ENCODE measurements at regions not wholly inside any gene's neighbourhood (a gene's known extent, or its start where the extent isn't known, plus 50 kb on each side); places are given as distances from the start of the nearest gene placed in this dataset.

DNA sequence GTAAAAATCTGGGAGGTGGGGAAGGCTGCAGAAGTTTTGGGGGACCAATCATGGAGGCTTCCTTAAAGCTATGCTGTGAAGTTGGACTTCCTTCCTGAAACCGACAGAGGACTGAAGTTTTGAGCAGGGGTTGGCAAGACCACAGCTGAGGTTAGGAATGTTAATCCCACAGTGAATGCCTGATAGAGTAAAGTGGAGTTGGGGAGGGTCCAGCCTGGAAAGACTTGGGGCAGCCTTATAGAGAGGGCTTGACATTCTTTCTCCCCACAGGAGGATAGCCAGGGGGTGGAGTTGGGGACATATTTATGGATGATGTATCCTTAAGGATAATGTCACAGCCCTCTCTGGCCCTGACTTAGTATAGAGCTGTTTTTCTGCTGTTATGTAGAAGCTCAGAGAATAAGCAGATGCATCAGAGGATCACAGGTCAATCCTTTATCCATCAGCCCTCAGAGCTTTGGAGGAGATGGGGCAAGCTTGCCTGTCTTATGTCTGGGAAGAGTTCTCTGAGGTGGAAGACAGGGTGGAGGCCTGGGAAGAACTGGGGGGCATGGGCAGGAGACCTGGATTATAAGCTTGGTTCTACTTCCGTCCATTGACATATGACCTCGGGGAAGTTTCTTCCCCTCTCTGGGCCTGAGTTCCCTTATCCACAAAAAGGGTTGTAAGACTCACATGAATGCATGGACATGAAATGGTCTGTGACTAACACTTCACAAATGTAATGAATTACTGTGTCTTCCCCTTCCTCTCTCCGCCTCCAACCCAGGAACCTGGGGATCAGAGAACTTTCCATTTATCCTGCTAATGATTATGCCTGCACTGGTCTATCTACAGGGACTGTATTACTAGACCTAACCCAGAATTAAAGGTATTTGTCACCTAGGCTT lies 317.8 kb downstream of the MIAT start:
- no peak for DNase-seq

- DNase-seq: no peak
These were observed 318.5 kb downstream of the MIAT start for GRCh38 chr22:26975865-26976264.

DNA sequence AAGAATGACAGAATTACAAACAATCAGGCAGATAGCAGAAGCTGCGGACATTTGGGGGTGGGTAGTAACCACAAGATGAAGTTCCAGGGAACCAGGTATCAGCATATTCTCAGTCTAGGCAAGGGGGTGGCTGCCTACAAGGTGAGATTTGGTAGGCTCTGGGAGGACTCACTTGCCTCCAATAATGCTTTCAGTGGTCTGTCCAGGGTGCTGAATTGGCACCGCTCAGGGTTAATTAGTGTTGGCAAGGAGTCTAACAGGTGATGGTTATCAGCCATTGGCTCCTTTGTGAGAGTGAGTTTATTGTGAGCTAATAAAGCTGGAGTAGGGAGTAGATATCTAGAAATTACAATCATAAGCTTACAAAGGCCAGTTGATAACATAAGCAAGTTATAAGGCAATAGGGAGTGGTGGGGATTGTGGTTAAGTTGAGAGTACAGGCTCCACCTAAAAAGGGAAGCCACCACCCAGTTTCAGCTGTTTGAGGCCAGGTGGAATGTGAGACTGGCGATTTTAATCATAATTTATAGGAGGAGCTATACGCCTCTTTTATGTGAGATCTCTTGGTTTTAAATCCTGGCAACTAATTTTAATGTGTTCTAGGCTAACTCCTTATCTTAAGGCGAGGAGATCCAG lies 320.5 kb downstream of the MIAT start:
- no peak for DNase-seq

- no peak for DNase-seq
These were observed 321.9 kb downstream of the MIAT start for GRCh38 chr22:26979294-26979693.

- DNase-seq: no peak
These were observed 323.7 kb downstream of the MIAT start for GRCh38 chr22:26981111-26981510.

- no peak for DNase-seq
These were observed 324.2 kb downstream of the MIAT start for GRCh38 chr22:26981541-26981940.

GRCh38 chr22:26983311-26983710 lies 325.9 kb downstream of the MIAT start:
- DNase-seq: no peak

GRCh38 chr22:26985206-26985605 lies 327.8 kb downstream of the MIAT start:
- no peak for DNase-seq

DNA sequence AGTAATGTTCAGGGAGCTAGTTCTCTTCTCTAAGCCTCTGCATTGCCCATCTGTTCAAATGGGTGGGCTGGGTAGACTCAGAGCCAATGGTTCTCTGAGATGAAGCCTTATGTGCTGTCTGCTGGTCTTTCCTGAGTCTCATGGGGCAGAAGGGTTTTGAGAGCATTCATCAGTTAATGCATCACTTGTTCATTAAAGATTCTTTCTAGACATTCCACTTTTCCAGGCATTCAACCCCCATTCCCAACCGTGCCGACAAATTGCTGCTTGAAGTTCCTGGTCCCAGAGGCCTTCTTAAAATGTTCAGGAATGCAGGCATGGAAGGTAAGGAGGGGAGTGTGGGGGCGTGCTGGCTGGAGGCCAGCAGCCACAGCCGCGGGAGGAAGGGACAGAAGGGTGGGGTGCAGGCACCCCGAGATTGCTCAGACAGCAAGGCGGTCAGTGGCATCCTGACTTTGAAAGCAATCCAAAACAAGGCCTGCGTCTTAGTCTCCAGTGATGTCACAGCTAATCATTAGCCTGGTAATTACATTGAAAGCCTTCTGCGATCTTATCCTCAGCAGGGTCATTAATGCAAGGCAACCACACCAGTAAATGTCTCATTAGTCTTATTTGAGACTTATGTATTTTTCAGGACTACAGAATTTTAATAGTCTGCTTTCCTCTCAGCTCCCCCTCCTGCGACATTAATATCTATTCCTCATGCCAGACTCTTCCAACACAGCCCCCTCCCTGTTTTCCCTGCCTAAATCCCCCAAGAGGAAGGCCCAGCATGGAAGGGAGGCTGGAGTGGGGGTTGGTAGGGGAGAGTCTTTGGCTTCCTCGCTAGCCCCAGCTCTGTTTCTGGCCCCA lies 328.8 kb downstream of the MIAT start:
- DNase-seq: no peak

DNA sequence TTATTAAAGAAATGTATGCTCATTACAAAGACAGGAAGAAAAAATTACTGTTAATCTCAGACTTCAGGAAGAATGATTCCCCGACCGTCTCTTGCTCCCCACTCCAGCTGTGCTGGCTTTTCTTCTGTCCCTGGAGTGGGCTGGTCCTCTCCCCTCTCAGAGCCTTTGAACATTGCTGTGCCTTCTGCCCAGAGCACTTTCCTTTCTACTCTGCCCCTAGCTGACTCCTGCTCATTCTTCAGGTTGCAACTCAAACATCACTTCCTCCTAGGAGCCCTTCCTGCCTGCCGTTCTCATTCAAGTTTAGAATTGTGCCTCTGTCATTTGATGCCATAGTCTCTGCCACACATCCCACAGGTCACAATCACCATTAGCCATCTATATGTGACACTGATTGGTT lies 329.5 kb downstream of the MIAT start:
- no peak for DNase-seq

DNA sequence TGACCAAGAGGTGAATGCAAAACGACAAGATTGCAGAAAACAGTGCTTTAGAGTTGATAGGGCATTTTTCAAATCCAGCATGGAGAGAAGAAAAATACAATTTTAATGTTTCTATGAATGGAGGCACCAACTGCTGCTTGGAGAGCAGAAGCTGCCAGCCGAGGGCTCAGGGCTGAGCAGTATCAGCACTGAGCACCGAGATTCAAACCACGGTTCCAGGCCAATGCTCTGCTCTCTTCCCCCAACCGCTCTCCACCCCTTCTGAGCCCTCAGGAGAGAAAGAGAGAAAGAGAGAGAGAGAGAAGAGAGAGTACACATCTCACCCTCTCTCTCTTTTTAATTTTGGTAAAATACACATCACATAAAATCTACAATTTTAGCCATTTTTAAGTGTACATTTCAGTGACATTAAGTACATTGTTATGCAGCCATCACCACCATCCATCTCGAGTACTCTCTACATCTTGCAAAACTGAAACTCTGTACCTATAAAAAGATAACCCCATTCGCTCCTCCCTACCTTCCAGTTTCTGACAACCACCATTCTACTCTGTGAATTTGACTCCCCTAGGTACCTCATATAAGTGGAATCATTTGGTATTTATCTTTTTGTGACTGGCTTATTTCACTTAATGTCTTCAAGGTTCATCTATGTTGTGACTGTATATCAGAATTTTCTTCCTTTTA lies 333.3 kb downstream of the MIAT start:
- DNase-seq: no peak

DNA sequence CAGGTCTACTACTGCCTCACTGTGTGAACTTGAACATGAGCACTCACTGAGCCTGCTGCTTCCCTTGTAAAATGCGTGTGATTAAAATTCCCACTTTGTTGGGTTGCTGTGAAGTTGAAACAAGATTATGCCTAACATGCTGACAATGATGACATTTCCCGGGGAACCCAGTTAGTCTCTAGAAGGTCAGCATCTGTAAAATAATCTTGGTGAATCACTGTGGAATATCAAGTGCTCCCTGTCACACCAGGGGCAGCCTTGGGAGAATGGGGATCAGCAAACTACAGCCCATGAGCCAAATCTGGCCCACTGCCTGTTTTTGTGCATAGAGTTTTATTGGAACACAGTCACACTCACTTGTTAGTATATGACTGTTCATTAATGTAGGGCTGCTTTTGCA lies 335.2 kb downstream of the MIAT start:
- no peak for DNase-seq

DNA sequence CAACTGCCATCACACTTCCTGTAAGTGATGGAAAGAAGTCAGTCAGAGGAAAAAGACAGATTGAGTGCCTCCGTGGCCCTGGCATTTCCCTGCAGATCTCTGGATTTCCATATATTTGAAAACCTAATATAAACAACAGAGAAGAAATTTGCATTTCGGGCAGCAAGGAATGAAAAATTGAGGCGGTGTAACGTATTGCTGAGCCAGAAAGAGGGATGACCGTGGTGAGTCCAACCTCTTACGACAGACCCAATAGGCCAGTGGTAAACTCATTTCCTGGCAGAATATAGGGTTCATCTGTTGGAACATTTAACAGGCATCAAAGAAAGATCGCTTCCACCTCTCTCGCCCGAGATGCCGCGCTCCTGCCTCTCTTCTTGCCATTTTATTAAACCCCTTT lies 336.5 kb downstream of the MIAT start:
- no peak for DNase-seq

DNA sequence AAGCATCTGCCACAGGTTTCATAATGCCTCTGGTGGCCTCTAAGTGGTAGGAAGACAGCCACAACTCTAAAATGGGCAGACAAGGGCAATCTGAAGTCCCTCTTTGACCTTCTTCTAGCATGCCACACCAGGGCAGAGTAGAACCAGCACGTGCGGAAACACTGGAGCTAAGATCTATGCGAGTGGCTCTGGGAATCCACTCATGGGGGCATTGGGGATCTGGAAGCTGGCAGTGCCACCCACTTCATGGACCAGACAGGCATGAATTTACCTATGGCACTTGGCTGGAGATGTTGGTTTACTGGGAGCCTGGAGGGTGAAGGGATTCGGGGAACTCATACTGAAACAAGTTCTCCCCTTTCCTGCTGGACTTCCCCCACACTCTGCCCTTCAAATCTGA lies 337.4 kb downstream of the MIAT start:
- DNase-seq: no peak

DNA sequence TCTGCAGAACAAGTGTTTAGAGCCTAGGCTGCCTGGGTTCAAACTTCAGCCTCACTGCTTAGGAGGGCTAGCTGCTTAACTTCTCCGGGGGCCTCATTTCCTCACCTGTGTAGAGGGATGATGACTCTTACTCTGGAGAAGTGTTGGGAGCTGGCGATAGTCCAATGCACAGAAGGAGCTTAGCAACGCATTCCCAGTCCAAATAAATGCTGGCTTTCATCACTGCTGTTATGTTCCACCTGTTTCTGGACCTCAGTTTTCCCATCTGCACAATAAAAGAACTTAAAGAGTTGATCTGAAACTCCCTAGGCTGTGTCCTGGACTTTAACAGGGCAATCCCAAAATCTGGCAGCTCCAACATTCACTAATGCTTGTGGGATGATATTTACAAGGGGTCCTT lies 337.8 kb downstream of the MIAT start:
- peak; percentile 19 for DNase-seq

DNA sequence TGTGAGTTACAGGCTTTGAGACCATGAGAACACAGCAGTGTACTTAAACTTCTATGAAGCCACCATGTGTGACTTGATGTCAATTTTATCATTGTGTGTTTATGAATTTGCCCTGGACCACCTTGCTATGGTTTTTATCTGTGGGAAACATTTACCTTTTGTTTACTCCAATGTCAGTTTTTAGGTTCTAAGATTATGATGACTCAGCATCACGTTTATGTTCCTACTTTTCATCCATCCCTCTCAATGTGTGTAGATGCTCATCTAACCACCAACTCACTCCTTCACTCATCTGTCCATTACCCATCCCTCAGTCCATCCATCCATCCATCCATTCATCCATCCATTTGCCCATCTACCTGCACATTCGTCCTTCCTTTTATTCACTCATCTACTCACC lies 338.8 kb downstream of the MIAT start:
- no peak for DNase-seq

DNA sequence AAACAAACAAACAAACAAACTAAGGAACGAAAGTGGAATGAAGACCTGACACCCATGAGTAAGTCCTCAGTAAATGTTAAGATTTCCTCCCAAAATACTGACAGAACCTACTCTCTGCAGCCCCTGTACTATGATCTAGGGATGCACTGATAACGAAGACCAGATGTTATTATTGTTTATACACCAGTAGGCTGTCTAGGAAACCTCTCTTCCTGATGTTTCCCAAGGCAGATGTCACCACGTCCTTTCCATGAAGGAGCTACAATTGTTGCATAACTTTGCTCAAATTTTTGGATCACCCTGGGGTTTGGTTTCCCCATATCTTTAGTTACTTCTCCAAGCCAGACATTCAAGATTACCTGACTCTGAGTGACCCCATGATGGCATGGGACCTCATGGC lies 340.7 kb downstream of the MIAT start:
- no peak for DNase-seq

- no peak for DNase-seq
These were observed 341.3 kb downstream of the MIAT start for GRCh38 chr22:26998716-26999115.

GRCh38 chr22:27003297-27003696 lies 345.9 kb downstream of the MIAT start:
- DNase-seq: no peak

DNA sequence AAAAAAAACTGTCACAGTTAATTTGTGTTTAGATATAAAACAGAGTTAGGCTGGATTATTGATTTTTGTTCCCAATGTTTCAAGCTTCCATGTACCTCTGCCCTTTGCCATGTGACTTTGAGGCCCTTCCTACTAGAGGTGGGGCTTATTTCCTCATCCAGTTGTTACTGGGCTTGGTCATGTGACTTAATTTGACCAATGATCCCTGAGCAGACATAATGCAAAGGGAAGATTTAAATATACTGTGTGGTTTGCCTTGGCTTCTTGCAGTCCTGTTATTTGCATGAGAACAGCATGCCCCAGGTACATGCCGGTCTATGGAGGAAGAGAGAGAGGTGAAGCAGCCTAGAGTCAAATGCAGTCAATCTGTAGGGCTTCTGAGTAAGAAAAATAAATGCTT lies 347.0 kb downstream of the MIAT start:
- no peak for DNase-seq

DNA sequence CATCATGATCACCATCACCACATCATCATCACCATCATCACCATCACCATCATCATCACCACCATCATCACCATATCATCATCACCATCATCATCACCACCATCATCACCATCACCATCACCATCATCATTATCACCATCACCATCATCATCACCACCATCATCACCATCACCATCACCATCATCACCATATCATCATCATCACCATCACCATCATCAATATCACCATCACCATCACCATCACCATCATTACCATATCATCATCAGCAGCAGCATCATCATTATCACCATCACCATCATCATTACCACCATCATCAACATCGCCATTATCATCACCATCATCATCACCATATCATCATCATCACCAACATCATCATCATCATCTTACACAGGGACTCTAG lies 351.1 kb downstream of the MIAT start:
- DNase-seq: no peak

- no peak for DNase-seq
These were observed 353.7 kb downstream of the MIAT start for GRCh38 chr22:27011133-27011532.

DNA sequence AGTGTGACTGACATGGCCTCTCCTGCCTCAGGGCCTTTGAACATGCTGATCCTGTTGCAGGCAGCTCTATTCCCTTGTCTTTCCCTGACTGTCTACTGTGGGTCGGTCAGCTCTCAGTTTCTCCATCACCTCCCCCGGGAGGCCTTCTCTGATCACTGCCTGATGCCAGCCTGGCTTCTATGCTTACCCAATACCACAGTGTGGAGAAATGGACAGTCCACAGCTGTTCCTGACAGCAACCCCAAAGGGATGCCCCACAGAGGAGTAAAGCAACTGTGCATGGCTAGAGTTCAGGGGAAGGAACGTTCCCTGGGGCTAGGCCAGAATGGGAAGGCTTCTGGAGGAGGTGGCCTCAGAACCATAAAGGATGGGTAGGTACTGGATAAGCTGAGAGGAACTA lies 354.3 kb downstream of the MIAT start:
- no peak for DNase-seq
